GM12891 (cell line): ENCODE measurements at regions not wholly inside any gene's neighbourhood (a gene's known extent, or its start where the extent isn't known, plus 50 kb on each side); places are given as distances from the start of the nearest gene placed in this dataset.

ENCODE experiments used
- POLR2A ChIP-seq: IDR thresholded peaks from 2 replicates; pipeline ENCODE4 v1.6.1; 2011; ENCODE audit warnings: low read depth, low read length, control low read depth
- POLR2AphosphoS5 ChIP-seq: IDR thresholded peaks from 2 replicates; pipeline ENCODE4 v1.6.1; 2011; ENCODE audit warnings: low read depth, low read length, control low read depth
- TAF1 ChIP-seq: IDR thresholded peaks from 2 replicates; pipeline ENCODE4 v1.6.1; 2011; ENCODE audit warnings: low read depth, low read length, control low read depth

GRCh38 chr11:79525257-79525656 lies 84.4 kb upstream of the TENM4 start:
- TF ChIP-seq POLR2AphosphoS5, result no peak
- no peak for TF ChIP-seq POLR2A
- TF ChIP-seq TAF1, result no peak
